Epithelial cell of proximal tubule (primary cell): ENCODE measurements at regions not wholly inside any gene's neighbourhood (a gene's known extent, or its start where the extent isn't known, plus 50 kb on each side); places are given as distances from the start of the nearest gene placed in this dataset.
"Not testable (repeated sequence)": the region's sequence is repeated elsewhere in the genome, so short reads cannot be mapped to it uniquely, and the experiment has no call there.

ENCODE experiments used
- DNase-seq: peaks from one replicate; pipeline ENCODE4 v3.0.0-alpha.2; 2011; ENCODE audit warnings: low read depth
- H3K4me3 ChIP-seq: 2 replicates; pipeline ENCODE4 v1.5.1; 2011; ENCODE audit warnings: low read depth, mild to moderate bottlenecking, low read length
- CTCF ChIP-seq: conservative IDR thresholded peaks from 2 replicates; pipeline ENCODE4 v1.5.1; 2012; ENCODE audit warnings: low read depth, mild to moderate bottlenecking, low read length

GRCh38 chr12:131266591-131267467, 313.1 kb downstream of the ADGRD1 start:
- no peak for TF ChIP-seq CTCF
- no peak for DNase-seq
- H3K4me3 ChIP-seq, result no peak overlapping the region

DNA sequence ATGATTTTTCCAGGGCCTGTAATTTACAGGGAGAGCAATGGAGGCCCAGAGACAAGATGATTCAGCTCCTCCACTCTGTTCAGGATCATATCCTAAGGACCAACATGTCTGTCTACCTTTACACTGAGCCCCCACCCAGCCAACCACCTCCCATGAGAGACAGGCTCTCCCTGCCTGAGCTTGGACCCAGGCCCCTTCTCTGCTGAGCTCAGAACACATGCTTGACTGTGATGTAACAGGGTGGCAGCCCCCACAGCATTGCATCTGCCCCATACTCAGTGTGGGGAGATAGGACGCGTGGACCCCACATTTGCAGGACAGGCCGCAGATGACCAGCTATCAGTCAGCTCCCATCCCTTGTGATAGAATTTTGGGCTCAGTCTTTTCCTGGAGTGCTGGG, 313.9 kb downstream of the ADGRD1 start:
- no peak for DNase-seq
- no peak for TF ChIP-seq CTCF
- H3K4me3 ChIP-seq, result no peak overlapping the region

DNA sequence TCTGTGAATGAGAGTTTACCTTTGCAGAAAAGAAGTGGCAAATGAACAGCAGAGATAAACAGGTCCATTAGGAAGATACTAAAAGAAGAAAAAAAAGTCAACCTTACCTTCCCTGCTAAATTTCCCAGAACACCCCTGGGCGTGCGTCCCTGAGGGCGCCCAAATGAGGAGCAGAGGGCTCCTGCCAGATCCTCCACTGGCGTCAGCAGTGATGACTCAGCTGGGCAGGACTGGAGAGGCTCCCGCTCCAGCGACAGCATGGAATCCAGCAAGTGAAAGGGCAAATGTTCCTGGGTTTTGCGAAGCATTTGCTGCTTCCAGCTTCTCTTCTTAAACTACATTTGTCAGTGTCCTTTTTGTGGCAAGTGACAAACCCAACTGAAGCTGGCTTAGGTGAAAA, 314.4 kb downstream of the ADGRD1 start:
- H3K4me3 ChIP-seq, DNase-seq: not testable (repeated sequence)

DNA sequence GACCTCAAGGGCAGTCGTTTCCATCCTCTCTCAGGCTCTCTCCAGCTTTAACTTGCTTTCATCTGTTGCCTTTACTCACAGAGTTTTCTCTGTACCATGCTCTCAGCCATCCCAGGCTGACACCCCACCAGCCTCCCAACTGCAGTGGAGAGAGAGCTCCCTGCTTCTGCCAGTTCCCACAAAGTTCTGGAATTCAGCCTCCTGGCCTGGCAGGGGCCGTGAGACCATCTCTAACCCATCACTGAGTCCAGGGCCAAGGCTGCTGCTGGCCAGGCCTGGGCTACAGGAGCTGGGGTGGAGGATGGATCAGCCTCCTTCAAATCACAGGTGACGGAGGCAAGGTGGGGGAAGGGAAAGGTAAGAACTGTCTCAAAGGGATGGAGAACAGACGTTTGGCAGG, 314.9 kb downstream of the ADGRD1 start:
- not testable (repeated sequence) for DNase-seq, H3K4me3 ChIP-seq

- TF ChIP-seq CTCF, result no peak
- H3K4me3 ChIP-seq, result no peak overlapping the region
- DNase-seq, result no peak
These were observed 315.8 kb downstream of the ADGRD1 start for GRCh38 chr12:131269551-131269950.

- DNase-seq, result not testable (repeated sequence)
These were observed 316.3 kb downstream of the ADGRD1 start for GRCh38 chr12:131269977-131270376.

GRCh38 chr12:131271724-131272123, 318.0 kb downstream of the ADGRD1 start:
- TF ChIP-seq CTCF, result no peak
- no peak overlapping the region for H3K4me3 ChIP-seq
- no peak for DNase-seq

More at GRCh38 chr12:131269977-131270376, 316.3 kb downstream of the ADGRD1 start:
- H3K4me3 ChIP-seq, result not testable (repeated sequence)

GRCh38 chr12:131272283-131272814, 318.6 kb downstream of the ADGRD1 start:
- DNase-seq, H3K4me3 ChIP-seq: not testable (repeated sequence)

GRCh38 chr12:131273291-131273845, 319.7 kb downstream of the ADGRD1 start:
- no peak for DNase-seq
- H3K4me3 ChIP-seq, result no peak overlapping the region
- TF ChIP-seq CTCF, result no peak
